Pancreas (tissue), 10 donors: ENCODE measurements at regions not wholly inside any gene's neighbourhood (a gene's known extent, or its start where the extent isn't known, plus 50 kb on each side); places are given as distances from the start of the nearest gene placed in this dataset.
"Not testable (repeated sequence)": the region's sequence is repeated elsewhere in the genome, so short reads cannot be mapped to it uniquely, and the experiment has no call there.

Experiments
- ATAC-seq, 4 donors: fragments of 200-7000 bp; cut with Tn5 transposase; one replicate each; pipeline versions ENCODE4 v1.8.0 to v1.9.1; 2020; ENCODE audit warnings: mild to moderate bottlenecking in 4 of 4, moderate library complexity in 4 of 4
- DNase-seq, 6 donors: peaks; one replicate each; pipeline ENCODE4 v3.0.0-alpha.2; 2020
- FAIRE-seq: peaks from 2 replicates; lab custom pipeline; 2012; peaks lifted over from hg19 to GRCh38; lab: Jason Lieb, UNC
- H3K27ac ChIP-seq, 4 donors: fragments of 200-600 bp; sonication (generic); 1 replicate in 3 of 4; 2 replicates in 1 of 4; pipeline versions ENCODE4 v1.5.0 to v1.8.0; 2020
- H3K27me3 ChIP-seq, 4 donors: fragments of 200-600 bp; one replicate each; pipeline ENCODE4 v1.8.0; 2021
- H3K36me3 ChIP-seq, 3 donors: fragments of 200-600 bp; sonication (generic) in 1 of 3; one replicate each; pipeline versions ENCODE4 v1.5.0 to v1.8.0; 2020 to 2021
- H3K4me1 ChIP-seq, 3 donors: fragments of 200-600 bp; one replicate each; pipeline ENCODE4 v1.8.0; 2021
- H3K4me3 ChIP-seq, 4 donors: fragments of 200-600 bp; sonication (generic) in 2 of 4; one replicate each; pipeline versions ENCODE4 v1.5.0 to v1.8.0; 2020 to 2021
- H3K9me3 ChIP-seq, 4 donors: fragments of 200-600 bp; one replicate each; pipeline ENCODE4 v1.8.0; 2021
- WGBS, 2 donors: extraction: QIAGEN DNeasy Blood & Tissue Kit; methylation state at CpG; one replicate each; pipeline ENCODE4 v1.1.7; 2013; 5-methylcytosine and 5-hydroxymethylcytosine counted together
- intact Hi-C, 3 donors: fragments of 100-400 bp; cut with DNase I; formaldehyde crosslinking; loops; one replicate each; pipeline versions ENCODE4 v1.11.1 to v1.14.2; 2022
- TF ChIP-seq, protein P1 (sequence below), 4 donors: fragments of 200-600 bp; sonication (generic) in 3 of 4; IDR thresholded peaks; one replicate each; pipeline versions ENCODE4 v1.5.0 to v1.8.0; 2021; ENCODE audit warnings: antibody characterized with exemption in 4 of 4
- donor health status: healthy with polysubstance abuse.
- donor health status: DM: no; HTN: no; CAD: no; lungs with moderate emphysema.
- donor health status: DM: no; HTN: no; CAD: no.
- donor health status: control.
- donor health status: control.
- donor health status: Bipolar disorder and iron deficiency.
- donor health status: DM: yes; HTN: yes; CAD: no.
- donor health status: DM: no; HTN: no; CAD: no.
- donor health status: DM: no; HTN: no; CAD: no.
- donor health status: DM: yes; HTN: yes; CAD: no.

DNA sequence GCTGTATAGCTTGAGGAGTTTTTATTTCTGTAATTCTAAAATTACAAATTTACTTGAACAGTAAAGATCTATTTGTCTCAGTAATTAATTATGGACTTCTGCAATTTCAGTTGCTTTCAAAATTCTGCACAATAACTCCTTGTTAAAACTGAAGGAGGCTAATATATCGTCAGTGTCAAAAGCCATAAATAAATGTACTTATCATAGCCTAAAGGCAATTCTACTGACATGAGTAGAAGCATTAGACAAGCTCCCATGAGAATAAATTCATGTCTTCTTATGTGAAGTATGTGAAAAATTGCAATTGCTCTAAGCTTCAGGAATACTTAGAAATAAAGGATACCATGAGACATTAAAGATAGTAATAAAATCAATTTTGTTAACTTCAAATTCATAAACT is 381.2 kb upstream of the PCDH10 start:
- DNase-seq (no peak), FAIRE-seq (no peak), ATAC-seq (no peak)
- intact Hi-C loops, result no loop called here
- no peaks in the 10 kb centered on the region for H3K36me3 ChIP-seq
- no peaks in the 10 kb centered on the region for H3K4me1 ChIP-seq
- TF ChIP-seq, protein P1, sequence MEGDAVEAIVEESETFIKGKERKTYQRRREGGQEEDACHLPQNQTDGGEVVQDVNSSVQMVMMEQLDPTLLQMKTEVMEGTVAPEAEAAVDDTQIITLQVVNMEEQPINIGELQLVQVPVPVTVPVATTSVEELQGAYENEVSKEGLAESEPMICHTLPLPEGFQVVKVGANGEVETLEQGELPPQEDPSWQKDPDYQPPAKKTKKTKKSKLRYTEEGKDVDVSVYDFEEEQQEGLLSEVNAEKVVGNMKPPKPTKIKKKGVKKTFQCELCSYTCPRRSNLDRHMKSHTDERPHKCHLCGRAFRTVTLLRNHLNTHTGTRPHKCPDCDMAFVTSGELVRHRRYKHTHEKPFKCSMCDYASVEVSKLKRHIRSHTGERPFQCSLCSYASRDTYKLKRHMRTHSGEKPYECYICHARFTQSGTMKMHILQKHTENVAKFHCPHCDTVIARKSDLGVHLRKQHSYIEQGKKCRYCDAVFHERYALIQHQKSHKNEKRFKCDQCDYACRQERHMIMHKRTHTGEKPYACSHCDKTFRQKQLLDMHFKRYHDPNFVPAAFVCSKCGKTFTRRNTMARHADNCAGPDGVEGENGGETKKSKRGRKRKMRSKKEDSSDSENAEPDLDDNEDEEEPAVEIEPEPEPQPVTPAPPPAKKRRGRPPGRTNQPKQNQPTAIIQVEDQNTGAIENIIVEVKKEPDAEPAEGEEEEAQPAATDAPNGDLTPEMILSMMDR (IDR thresholded peaks at IDR 0.05), result no peak
- WGBS, 2 donors, result 39 to 51% methylated on average over 1 of the region's 1 CpG
- no peaks in the 10 kb centered on the region for H3K27me3 ChIP-seq
- no peaks in the 10 kb centered on the region for H3K9me3 ChIP-seq
- H3K4me3 ChIP-seq, result no peak overlapping the region
- H3K27ac ChIP-seq, result no peak overlapping the region

DNA sequence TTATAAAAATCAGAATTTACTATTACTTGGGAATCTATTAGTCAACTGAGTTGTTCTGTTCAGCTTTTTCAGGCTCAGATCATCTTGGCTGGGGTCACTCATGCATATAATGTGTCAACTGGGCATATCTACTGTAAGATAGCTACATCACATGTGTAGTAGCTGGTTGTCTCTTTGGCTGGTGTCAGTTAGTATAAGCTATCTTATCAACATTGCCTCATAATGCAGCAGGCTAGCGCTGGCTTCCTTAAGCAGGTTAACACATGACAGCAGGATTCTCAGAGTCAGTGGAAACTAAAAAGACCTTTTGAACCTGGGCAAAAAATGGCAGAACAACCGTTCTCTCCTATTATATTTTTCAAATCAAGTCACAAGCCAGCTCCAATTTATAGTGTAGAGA is 378.3 kb upstream of the PCDH10 start:
- Histone ChIP-seq H3K4me1 (no peaks in the 10 kb centered on the region), H3K27me3 (no peaks in the 10 kb centered on the region), H3K27ac (no peak overlapping the region), H3K36me3 (no peaks in the 10 kb centered on the region), H3K9me3 (no peaks in the 10 kb centered on the region), H3K4me3 (no peak overlapping the region)
- FAIRE-seq (no peak), DNase-seq (no peak), ATAC-seq (no peak)
- TF ChIP-seq, protein P1 (IDR thresholded peaks at IDR 0.05), result no peak
- WGBS, 2 donors, result 25 to 37% methylated on average over 2 of the region's 2 CpGs
- intact Hi-C loops, result no loop called here

DNA sequence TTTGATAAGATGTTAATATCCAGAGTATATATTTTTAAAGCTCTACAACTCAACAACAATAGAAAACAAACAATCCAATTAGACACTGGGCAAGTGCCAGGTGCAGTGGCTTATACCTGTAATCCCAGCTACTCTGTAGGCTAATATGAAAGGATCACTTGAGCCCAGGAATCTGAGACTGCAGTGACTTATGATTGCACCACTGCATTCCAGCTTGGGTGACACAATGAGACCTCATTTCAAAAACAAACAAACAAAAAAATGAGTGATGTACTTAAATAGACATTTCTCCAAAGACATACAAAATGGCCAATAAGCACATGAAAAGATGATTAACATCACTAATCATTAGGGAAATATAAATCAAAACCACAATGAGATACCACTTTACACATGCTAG is 356.8 kb upstream of the PCDH10 start:
- ATAC-seq, result no peak
- TF ChIP-seq, protein P1 (IDR thresholded peaks at IDR 0.05), result no peak

DNA sequence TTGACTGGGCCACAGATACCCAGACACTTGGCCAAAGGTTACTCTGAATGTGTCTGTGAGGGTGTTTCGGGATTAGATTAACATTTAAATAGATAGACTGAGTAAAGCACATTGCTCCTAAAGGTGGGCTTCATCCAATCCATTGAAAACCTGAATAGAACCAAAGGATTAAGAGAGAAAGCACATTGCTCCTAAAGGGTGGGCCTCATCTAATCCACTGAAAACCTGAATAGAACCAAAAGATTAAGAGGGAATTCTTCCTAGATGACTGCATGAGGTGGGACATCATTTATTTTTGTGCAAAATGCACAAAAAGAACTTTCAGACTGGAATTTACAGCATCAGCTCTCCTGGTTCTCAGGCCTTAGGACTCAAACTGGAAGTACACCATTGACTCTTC is 351.2 kb upstream of the PCDH10 start:
- intact Hi-C loops, result no loop called here
- no peak for DNase-seq
- FAIRE-seq, result no peak
- Histone ChIP-seq H3K27ac (no peak overlapping the region), H3K36me3 (no peaks in the 10 kb centered on the region), H3K4me1 (no peaks in the 10 kb centered on the region), H3K4me3 (no peak overlapping the region), H3K9me3 (no peaks in the 10 kb centered on the region), H3K27me3 (no peaks in the 10 kb centered on the region)
- ATAC-seq, result no peak
- TF ChIP-seq, protein P1 (IDR thresholded peaks at IDR 0.05), result no peak
- 57 to 59% methylated on average over 1 of the region's 1 CpG for WGBS, 2 donors

More for the DNA sequence above, 356.8 kb upstream of the PCDH10 start:
- Histone ChIP-seq H3K4me1 (no peaks in the 10 kb centered on the region), H3K36me3 (no peaks in the 10 kb centered on the region), H3K9me3 (no peaks in the 10 kb centered on the region), H3K27ac (no peak overlapping the region), H3K4me3 (no peak overlapping the region), H3K27me3 (no peaks in the 10 kb centered on the region)
- FAIRE-seq (no peak), DNase-seq (no peak)
- intact Hi-C loops, result no loop called here

DNA sequence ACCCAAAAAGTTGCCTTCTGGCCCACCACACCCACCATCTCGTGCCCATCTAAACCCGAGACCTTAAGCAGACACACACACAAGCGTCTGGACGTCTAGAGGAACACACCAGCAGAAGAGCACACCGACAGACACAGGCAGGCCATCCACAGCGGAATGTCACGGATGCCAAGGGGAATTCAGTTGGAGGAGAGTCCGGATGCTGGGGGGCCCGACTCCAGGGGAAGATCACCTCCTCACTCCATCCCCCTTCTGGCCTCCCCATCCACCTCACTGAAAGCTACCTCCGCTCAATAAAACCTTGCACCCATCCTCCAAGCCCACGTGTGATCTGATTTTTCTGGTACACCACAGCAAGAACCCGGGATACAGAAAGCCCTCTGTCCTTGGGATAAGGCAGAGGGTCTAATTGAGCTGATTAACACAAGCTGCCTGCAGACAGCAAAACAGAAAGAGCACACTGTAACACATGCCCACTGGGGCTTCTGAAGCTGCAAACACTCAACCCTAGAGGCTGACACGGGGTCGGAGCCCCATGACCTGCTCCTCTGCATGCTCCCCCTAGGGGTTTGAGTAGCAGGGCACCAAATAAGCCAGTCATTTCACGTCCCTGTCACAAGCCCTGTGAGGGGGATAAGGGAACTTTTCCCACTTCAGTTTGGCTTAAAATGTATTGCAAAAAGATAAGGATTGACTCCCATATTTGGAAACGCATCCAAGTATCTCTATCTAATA is 339.6 kb upstream of the PCDH10 start:
- no peaks in the 10 kb centered on the region for H3K4me1 ChIP-seq
- intact Hi-C loops, result no loop called here
- FAIRE-seq (no peak), ATAC-seq (no peak), DNase-seq (no peak)
- H3K36me3 ChIP-seq, result no peaks in the 10 kb centered on the region
- H3K9me3 ChIP-seq, result no peaks in the 10 kb centered on the region
- 54 to 68% methylated on average over 16 of the region's 16 CpGs for WGBS, 2 donors
- no peak overlapping the region for H3K27ac ChIP-seq
- no peak overlapping the region for H3K4me3 ChIP-seq
- no peaks in the 10 kb centered on the region for H3K27me3 ChIP-seq
- TF ChIP-seq, protein P1 (IDR thresholded peaks at IDR 0.05), result no peak

DNA sequence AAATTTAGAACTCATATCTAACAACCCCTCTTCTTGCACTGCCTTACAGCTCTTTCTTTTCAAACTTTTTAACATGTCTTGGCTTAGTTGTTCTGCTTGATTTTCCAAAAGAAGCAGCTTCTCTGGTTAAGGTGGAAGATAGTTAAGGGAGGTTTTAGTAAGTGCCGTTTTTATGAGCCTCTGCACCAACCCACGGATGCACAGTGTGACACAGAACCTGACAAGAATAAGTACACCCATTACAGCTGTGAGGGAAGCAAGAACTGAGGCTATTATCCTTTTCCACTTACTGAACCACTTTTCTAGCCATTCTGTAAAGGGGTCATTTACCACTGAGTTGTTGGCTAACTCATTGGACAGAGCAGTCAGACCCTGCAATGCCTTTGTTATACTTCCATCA is 336.0 kb upstream of the PCDH10 start:
- H3K27me3 ChIP-seq, intact Hi-C loops, FAIRE-seq, H3K27ac ChIP-seq, H3K9me3 ChIP-seq, H3K4me3 ChIP-seq, ATAC-seq, H3K4me1 ChIP-seq, DNase-seq, H3K36me3 ChIP-seq: not testable (repeated sequence)
- WGBS, 2 donors, result 44 to 53% methylated on average over 2 of the region's 2 CpGs
